GM23338 (cell line): ENCODE measurements at regions not wholly inside any gene's neighbourhood (a gene's known extent, or its start where the extent isn't known, plus 50 kb on each side); places are given as distances from the start of the nearest gene placed in this dataset.

ENCODE experiments used
- ATAC-seq: fragments of 200-7000 bp; cut with Tn5 transposase; 3 replicates; pipeline ENCODE4 v1.9.1; 2020
- DNase-seq: peaks from one replicate; pipeline ENCODE4 v3.0.0-alpha.2; 2015; ENCODE audit warnings: low spot score
- H2AFZ ChIP-seq: fragments of 200-600 bp; sonication (generic); 2 replicates; pipeline ENCODE4 v1.8.0; 2016; ENCODE audit warnings: antibody characterized with exemption, mild to moderate bottlenecking, moderate library complexity
- H3F3A ChIP-seq: fragments of 200-600 bp; sonication (generic); replicated peaks from 2 replicates; pipeline ENCODE4 v1.8.0; 2017; ENCODE audit warnings: antibody characterized with exemption, mixed run types, low read depth
- H3K27ac ChIP-seq: fragments of 200-600 bp; sonication (generic); 2 replicates; pipeline ENCODE4 v1.6.1; 2016; ENCODE audit warnings: low read depth
- H3K27me3 ChIP-seq: fragments of 200-600 bp; sonication (generic); 2 replicates; pipeline ENCODE4 v1.8.0; 2016; ENCODE audit warnings: mild to moderate bottlenecking, mixed run types, moderate library complexity; ENCODE audit not compliant: insufficient read depth
- H3K36me3 ChIP-seq: fragments of 200-600 bp; sonication (generic); 2 replicates; pipeline ENCODE4 v1.8.0; 2016; ENCODE audit warnings: mild to moderate bottlenecking; ENCODE audit not compliant: insufficient read depth
- H3K4me1 ChIP-seq: fragments of 200-600 bp; sonication (generic); 2 replicates; pipeline ENCODE4 v1.8.0; 2016; ENCODE audit warnings: mild to moderate bottlenecking, moderate library complexity; ENCODE audit not compliant: insufficient read depth
- H3K4me2 ChIP-seq: fragments of 200-600 bp; sonication (generic); 2 replicates; pipeline ENCODE4 v1.7.1; 2017; ENCODE audit warnings: mixed run types
- H3K4me3 ChIP-seq: fragments of 200-600 bp; sonication (generic); 2 replicates; pipeline ENCODE4 v1.6.1; 2016; ENCODE audit warnings: mixed run types
- H3K79me2 ChIP-seq: fragments of 200-600 bp; sonication (generic); replicated peaks from 2 replicates; pipeline ENCODE4 v1.8.0; 2017; ENCODE audit warnings: mild to moderate bottlenecking; ENCODE audit not compliant: insufficient read depth
- H3K9me2 ChIP-seq: fragments of 200-600 bp; sonication (generic); 2 replicates; pipeline ENCODE4 v1.8.0; 2017; ENCODE audit not compliant: insufficient read depth
- H4K20me1 ChIP-seq: fragments of 200-600 bp; sonication (generic); replicated peaks from 2 replicates; pipeline ENCODE4 v1.8.0; 2017; ENCODE audit warnings: mild to moderate bottlenecking; ENCODE audit not compliant: insufficient read depth
- H3K27ac Mint-ChIP-seq: 2 replicates; pipeline ENCODE4 v1.8.0; 2020; ENCODE audit warnings: inconsistent platforms, mild to moderate bottlenecking, moderate library complexity, mixed read lengths
- H3K27me3 Mint-ChIP-seq: 3 replicates; pipeline ENCODE4 v1.8.0; 2022; ENCODE audit warnings: low read depth, mild to moderate bottlenecking, moderate library complexity, mixed read lengths, inconsistent platforms; ENCODE audit not compliant: insufficient read depth, poor library complexity
- H3K36me3 Mint-ChIP-seq: 3 replicates; pipeline ENCODE4 v1.8.0; 2021; ENCODE audit warnings: low read depth, mild to moderate bottlenecking, inconsistent platforms, moderate library complexity, mixed read lengths
- H3K4me1 Mint-ChIP-seq: 3 replicates; pipeline ENCODE4 v1.8.0; 2020; ENCODE audit warnings: mild to moderate bottlenecking, inconsistent platforms, mixed read lengths
- H3K4me3 Mint-ChIP-seq: 3 replicates; pipeline ENCODE4 v1.8.0; 2021; ENCODE audit warnings: moderate library complexity, mild to moderate bottlenecking, inconsistent platforms, mixed read lengths
- H3K9me3 Mint-ChIP-seq: 3 replicates; pipeline ENCODE4 v1.8.0; 2020; ENCODE audit warnings: moderate library complexity, mild to moderate bottlenecking, inconsistent platforms, mixed read lengths
- CREB1 ChIP-seq: fragments of 250-450 bp; sonication (Bioruptor Pico); IDR thresholded peaks from 2 replicates; pipeline ENCODE4 v1.5.0; 2020; ENCODE audit warnings: low read depth, mild to moderate bottlenecking, moderate library complexity
- EZH2 ChIP-seq: fragments of 200-600 bp; sonication (generic); IDR thresholded peaks from one replicate; pipeline ENCODE4 v1.8.0; 2017; ENCODE audit warnings: antibody characterized with exemption, mild to moderate bottlenecking, low read depth; ENCODE audit not compliant: unreplicated experiment
- EZH2phosphoT487 ChIP-seq: fragments of 200-600 bp; sonication (generic); IDR thresholded peaks from one replicate; pipeline ENCODE4 v1.8.1; 2018; ENCODE audit warnings: antibody characterized with exemption; ENCODE audit not compliant: unreplicated experiment
- JUNB ChIP-seq: IDR thresholded peaks from one replicate; pipeline ENCODE4 v1.6.1; 2016; ENCODE audit warnings: antibody characterized with exemption; ENCODE audit not compliant: unreplicated experiment
- NANOG ChIP-seq: IDR thresholded peaks from 2 replicates; pipeline ENCODE4 v1.6.1; 2016; ENCODE audit warnings: antibody characterized with exemption, borderline replicate concordance
- POLR2AphosphoS5 ChIP-seq: IDR thresholded peaks from 2 replicates; pipeline ENCODE4 v1.6.1; 2016; ENCODE audit warnings: antibody characterized with exemption, low read depth
- REST ChIP-seq: IDR thresholded peaks from one replicate; pipeline ENCODE4 v1.6.1; 2018; ENCODE audit warnings: antibody characterized with exemption; ENCODE audit not compliant: unreplicated experiment
- STAT1 ChIP-seq: IDR thresholded peaks from one replicate; pipeline ENCODE4 v1.6.1; 2016; ENCODE audit warnings: antibody characterized with exemption; ENCODE audit not compliant: unreplicated experiment
- TF ChIP-seq, protein P1 (sequence below): fragments of 250-450 bp; sonication (Bioruptor Pico); IDR thresholded peaks from 2 replicates; pipeline ENCODE4 v1.5.0; 2020; ENCODE audit warnings: mild to moderate bottlenecking, moderate library complexity

GRCh38 chr13:73288596-73288995, 229.8 kb downstream of the KLF5 start:
- no peaks in the 10 kb centered on the region for H3K36me3 Mint-ChIP-seq
- no peaks in the 10 kb centered on the region for H3F3A ChIP-seq
- TF ChIP-seq CREB1 (CRISPR knock-in tag): no peak
- TF ChIP-seq EZH2: no peak
- no peak for TF ChIP-seq JUNB
- no peak for TF ChIP-seq REST
- no peak for TF ChIP-seq NANOG
- TF ChIP-seq EZH2phosphoT487: no peak
- peaks cover 4% of the 10 kb centered on the region for H3K27me3 Mint-ChIP-seq
- H2AFZ ChIP-seq: no peak overlapping the region; the same call in 1 of the 2 replicates
- no peaks in the 10 kb centered on the region for H3K9me2 ChIP-seq
- no peaks in the 10 kb centered on the region for H3K27me3 ChIP-seq
- no peak overlapping the region for H3K4me2 ChIP-seq
- no peaks in the 10 kb centered on the region for H3K9me3 Mint-ChIP-seq
- H3K4me3 ChIP-seq: no peak overlapping the region
- H4K20me1 ChIP-seq: no peaks in the 10 kb centered on the region
- no peak overlapping the region for H3K4me3 Mint-ChIP-seq
- peaks cover 3% of the 10 kb centered on the region; the same call in 1 of the 3 replicates for H3K4me1 Mint-ChIP-seq
- H3K4me1 ChIP-seq: peaks cover 4% of the 10 kb centered on the region; the same call in 1 of the 2 replicates
- DNase-seq (no peak), ATAC-seq (no peak)
- H3K36me3 ChIP-seq: no peaks in the 10 kb centered on the region
- no peak overlapping the region for H3K27ac ChIP-seq
- H3K79me2 ChIP-seq: no peaks in the 10 kb centered on the region
- no peak overlapping the region for H3K27ac Mint-ChIP-seq

- H2AFZ ChIP-seq: no peak overlapping the region
- H3K4me3 ChIP-seq: no peak overlapping the region
- H3K4me1 ChIP-seq: no peaks in the 10 kb centered on the region
- H3K9me2 ChIP-seq: no peaks in the 10 kb centered on the region
- no peaks in the 10 kb centered on the region for H3K27me3 ChIP-seq
- Mint-ChIP-seq H3K4me1 (no peaks in the 10 kb centered on the region; the same call in 2 of the 3 replicates), H3K9me3 (no peaks in the 10 kb centered on the region), H3K27ac (no peak overlapping the region), H3K4me3 (no peak overlapping the region), H3K36me3 (no peaks in the 10 kb centered on the region), H3K27me3 (peaks cover 4% of the 10 kb centered on the region)
- no peak overlapping the region for H3K27ac ChIP-seq
- DNase-seq (no peak), ATAC-seq (no peak)
- no peak overlapping the region for H3K4me2 ChIP-seq
- H3F3A ChIP-seq: no peaks in the 10 kb centered on the region
- no peaks in the 10 kb centered on the region for H3K36me3 ChIP-seq
- H4K20me1 ChIP-seq: no peaks in the 10 kb centered on the region
- H3K79me2 ChIP-seq: no peaks in the 10 kb centered on the region
- TF ChIP-seq REST: no peak
- no peak for TF ChIP-seq JUNB
- no peak for TF ChIP-seq STAT1
- no peak for TF ChIP-seq POLR2AphosphoS5
- no peak for TF ChIP-seq NANOG
- TF ChIP-seq, protein P1, sequence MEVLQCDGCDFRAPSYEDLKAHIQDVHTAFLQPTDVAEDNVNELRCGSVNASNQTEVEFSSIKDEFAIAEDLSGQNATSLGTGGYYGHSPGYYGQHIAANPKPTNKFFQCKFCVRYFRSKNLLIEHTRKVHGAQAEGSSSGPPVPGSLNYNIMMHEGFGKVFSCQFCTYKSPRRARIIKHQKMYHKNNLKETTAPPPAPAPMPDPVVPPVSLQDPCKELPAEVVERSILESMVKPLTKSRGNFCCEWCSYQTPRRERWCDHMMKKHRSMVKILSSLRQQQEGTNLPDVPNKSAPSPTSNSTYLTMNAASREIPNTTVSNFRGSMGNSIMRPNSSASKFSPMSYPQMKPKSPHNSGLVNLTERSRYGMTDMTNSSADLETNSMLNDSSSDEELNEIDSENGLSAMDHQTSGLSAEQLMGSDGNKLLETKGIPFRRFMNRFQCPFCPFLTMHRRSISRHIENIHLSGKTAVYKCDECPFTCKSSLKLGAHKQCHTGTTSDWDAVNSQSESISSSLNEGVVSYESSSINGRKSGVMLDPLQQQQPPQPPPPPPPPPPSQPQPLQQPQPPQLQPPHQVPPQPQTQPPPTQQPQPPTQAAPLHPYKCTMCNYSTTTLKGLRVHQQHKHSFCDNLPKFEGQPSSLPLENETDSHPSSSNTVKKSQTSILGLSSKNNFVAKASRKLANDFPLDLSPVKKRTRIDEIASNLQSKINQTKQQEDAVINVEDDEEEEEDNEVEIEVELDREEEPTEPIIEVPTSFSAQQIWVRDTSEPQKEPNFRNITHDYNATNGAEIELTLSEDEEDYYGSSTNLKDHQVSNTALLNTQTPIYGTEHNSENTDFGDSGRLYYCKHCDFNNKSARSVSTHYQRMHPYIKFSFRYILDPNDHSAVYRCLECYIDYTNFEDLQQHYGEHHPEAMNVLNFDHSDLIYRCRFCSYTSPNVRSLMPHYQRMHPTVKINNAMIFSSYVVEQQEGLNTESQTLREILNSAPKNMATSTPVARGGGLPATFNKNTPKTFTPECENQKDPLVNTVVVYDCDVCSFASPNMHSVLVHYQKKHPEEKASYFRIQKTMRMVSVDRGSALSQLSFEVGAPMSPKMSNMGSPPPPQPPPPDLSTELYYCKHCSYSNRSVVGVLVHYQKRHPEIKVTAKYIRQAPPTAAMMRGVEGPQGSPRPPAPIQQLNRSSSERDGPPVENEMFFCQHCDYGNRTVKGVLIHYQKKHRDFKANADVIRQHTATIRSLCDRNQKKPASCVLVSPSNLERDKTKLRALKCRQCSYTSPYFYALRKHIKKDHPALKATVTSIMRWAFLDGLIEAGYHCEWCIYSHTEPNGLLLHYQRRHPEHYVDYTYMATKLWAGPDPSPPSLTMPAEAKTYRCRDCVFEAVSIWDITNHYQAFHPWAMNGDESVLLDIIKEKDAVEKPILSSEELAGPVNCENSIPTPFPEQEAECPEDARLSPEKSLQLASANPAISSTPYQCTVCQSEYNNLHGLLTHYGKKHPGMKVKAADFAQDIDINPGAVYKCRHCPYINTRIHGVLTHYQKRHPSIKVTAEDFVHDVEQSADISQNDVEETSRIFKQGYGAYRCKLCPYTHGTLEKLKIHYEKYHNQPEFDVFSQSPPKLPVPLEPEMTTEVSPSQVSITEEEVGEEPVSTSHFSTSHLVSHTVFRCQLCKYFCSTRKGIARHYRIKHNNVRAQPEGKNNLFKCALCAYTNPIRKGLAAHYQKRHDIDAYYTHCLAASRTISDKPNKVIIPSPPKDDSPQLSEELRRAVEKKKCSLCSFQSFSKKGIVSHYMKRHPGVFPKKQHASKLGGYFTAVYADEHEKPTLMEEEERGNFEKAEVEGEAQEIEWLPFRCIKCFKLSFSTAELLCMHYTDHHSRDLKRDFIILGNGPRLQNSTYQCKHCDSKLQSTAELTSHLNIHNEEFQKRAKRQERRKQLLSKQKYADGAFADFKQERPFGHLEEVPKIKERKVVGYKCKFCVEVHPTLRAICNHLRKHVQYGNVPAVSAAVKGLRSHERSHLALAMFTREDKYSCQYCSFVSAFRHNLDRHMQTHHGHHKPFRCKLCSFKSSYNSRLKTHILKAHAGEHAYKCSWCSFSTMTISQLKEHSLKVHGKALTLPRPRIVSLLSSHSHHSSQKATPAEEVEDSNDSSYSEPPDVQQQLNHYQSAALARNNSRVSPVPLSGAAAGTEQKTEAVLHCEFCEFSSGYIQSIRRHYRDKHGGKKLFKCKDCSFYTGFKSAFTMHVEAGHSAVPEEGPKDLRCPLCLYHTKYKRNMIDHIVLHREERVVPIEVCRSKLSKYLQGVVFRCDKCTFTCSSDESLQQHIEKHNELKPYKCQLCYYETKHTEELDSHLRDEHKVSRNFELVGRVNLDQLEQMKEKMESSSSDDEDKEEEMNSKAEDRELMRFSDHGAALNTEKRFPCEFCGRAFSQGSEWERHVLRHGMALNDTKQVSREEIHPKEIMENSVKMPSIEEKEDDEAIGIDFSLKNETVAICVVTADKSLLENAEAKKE: no peak
- no peak for TF ChIP-seq EZH2phosphoT487
These were observed 229.0 kb downstream of the KLF5 start for GRCh38 chr13:73287831-73288230.
